Fibroblast of upper back skin (primary cell): ENCODE measurements at regions not wholly inside any gene's neighbourhood (a gene's known extent, or its start where the extent isn't known, plus 50 kb on each side); places are given as distances from the start of the nearest gene placed in this dataset.

ENCODE experiments used
- DNase-seq: peaks from one replicate; pipeline ENCODE4 v3.0.0-alpha.2; 2013

DNA sequence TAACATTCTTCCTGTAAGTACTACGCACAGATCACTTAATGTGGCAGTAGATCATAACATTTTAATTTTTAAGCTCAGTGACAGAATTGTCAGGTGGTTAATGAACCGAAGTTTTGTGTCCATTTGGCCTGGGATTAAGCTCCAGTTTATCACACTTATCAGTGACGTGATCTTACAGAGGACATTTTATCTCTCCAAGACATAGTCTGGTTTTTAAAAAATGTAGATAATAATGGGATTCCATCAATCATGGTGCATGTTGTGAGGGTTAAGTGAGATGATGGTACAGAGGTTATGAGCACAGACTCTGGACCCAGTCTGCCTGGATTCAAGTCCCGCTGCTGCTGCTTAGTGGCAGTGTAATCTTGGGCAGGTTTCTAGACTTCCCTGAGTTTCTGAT lies 66.0 kb upstream of the ZFAND5 start:
- DNase-seq, result no peak

DNA sequence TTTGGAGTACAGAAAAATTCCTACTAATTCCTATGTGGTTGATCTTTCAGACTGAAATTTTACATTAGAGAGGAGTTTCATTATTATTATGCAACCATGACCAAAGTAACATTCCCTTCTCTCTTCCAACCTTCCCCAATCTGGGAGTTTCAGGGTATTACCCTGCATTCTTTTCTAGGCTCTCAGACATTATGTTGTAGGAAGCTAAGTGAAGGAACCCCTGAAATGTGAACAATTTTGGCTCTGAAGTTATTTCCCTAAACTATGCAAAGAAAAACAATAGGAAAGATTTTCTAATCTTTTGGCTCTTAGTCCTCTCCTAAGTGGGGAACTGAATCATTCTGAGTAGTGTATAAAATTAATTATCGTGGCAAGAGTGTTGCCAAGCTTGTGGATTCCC lies 63.3 kb upstream of the ZFAND5 start:
- peak; percentile 95 for DNase-seq

GRCh38 chr9:72427801-72428200 lies 62.8 kb upstream of the ZFAND5 start:
- DNase-seq, result no peak

DNA sequence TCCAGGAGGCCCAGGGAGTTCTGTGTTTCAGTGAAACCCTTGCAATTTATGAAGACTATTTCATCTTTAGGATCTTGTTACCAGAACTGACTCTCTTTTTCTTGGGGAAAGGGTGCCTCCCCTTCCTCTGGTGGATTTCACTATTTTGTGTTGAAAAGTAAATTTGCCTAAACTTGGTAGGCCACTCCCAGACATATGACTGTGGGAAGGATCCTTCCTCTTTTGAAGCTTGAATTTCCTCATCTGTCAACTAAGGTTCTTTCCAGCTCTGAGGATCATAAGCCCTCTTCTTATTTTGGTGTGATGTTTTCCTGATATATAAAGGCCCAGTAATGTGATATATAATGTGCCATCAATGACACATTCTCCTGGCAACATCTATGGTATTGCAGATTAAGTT lies 59.1 kb upstream of the ZFAND5 start:
- no peak for DNase-seq

GRCh38 chr9:72422214-72422613 lies 57.2 kb upstream of the ZFAND5 start:
- no peak for DNase-seq

DNA sequence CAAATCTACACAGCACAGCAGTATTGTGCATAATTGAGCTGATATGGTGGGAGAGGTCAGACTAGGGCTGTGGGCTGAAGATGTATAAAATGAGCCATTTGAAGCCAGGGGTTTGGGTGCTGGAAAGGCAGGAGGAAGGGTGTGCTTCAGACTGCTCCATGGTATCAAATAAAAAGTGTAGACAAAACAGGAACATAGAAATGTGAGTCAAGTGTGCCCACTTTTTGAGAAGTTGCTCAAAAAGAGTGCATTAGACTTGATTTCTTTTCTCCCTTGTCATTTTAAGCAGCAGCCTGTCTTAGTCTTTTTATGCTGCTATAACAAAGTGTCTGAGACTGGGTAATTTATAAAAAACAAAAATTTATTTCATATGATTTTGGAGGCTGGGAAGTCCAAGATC lies 55.8 kb upstream of the ZFAND5 start:
- no peak for DNase-seq

DNA sequence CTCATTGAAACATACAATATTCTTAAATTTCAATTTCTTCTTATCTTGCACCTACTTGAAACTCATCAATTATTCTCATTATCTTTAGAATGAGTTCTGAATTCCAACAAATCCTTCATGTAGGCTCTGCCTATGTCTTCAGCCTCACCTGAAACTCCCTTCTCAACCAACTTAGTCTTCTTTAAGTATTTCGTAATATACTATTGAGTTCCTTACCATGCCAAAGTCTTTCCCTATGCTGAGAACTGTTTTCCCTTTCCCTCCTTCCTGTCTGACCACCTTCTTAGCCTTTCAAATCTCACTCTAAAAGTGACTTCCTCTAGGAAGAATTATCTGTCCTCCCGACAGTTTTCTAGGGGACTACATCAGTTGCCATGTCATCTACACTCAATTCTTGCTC lies 50.9 kb upstream of the ZFAND5 start:
- no peak for DNase-seq

GRCh38 chr9:72415163-72415562 lies 50.2 kb upstream of the ZFAND5 start:
- no peak for DNase-seq
